AG10803 (cell line): ENCODE measurements at regions not wholly inside any gene's neighbourhood (a gene's known extent, or its start where the extent isn't known, plus 50 kb on each side); places are given as distances from the start of the nearest gene placed in this dataset.

ENCODE experiments used
- DNase-seq: peaks from one replicate; pipeline ENCODE4 v3.0.0; 2010; ENCODE audit warnings: low read depth
- H3K4me3 ChIP-seq: 2 replicates; pipeline ENCODE4 v1.5.1; 2011; ENCODE audit warnings: mild to moderate bottlenecking, low read length, control low read depth
- CTCF ChIP-seq: conservative IDR thresholded peaks from 2 replicates; pipeline ENCODE4 v1.5.1; 2011; ENCODE audit warnings: mild to moderate bottlenecking, low read length, control low read depth, inconsistent platforms

- peak; percentile 98 for DNase-seq
- no peak overlapping the region for H3K4me3 ChIP-seq
- no peak for TF ChIP-seq CTCF
Observed at GRCh38 chr1:214990619-214991018, 91.9 kb upstream of the KCNK2 start.

- TF ChIP-seq CTCF = no peak
- DNase-seq = no peak
Observed at GRCh38 chr1:214991691-214992315, 90.7 kb upstream of the KCNK2 start.

DNA sequence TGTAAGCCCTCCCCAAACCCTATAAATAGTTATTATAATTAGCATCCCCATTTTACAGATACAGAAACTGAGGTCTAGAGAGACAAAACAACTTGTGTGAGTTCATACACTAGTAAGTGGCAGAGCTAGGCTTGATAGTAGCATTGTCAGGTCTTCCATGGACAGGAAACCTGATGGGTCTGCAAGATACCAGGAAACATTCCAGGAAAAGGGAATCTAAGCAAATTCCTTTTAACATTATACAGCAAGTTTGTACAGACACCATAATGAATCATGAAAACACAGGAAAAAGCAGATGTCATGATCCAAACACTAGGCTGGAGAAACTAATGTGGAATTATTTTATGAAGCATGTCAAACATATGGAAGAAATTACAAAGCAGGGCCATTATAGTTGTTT is 89.1 kb upstream of the KCNK2 start:
- TF ChIP-seq CTCF = no peak
- no peak overlapping the region for H3K4me3 ChIP-seq
- peak; percentile 88 for DNase-seq

More at GRCh38 chr1:214991691-214992315, 90.7 kb upstream of the KCNK2 start:
- no peak overlapping the region for H3K4me3 ChIP-seq

DNA sequence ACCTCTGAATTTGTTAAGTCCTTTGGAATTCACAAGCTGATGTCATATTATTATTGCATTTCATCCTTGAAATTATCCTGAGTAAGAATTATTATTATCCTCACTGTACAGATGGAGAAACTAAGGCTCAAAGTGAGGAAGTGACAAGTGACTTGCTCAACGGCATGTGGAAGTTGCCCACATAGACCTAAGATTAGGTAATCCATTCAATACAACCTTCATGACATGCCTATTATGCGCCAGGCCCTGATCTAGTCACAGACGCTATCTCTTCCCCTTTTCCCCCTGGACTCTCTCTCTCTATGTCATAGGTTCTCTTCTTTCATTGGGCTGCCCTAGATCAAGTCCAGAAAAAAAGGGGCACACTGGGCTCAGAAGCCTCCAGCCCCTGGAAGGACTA is 84.9 kb upstream of the KCNK2 start:
- no peak for DNase-seq
- TF ChIP-seq CTCF = no peak
- H3K4me3 ChIP-seq = no peak overlapping the region

DNA sequence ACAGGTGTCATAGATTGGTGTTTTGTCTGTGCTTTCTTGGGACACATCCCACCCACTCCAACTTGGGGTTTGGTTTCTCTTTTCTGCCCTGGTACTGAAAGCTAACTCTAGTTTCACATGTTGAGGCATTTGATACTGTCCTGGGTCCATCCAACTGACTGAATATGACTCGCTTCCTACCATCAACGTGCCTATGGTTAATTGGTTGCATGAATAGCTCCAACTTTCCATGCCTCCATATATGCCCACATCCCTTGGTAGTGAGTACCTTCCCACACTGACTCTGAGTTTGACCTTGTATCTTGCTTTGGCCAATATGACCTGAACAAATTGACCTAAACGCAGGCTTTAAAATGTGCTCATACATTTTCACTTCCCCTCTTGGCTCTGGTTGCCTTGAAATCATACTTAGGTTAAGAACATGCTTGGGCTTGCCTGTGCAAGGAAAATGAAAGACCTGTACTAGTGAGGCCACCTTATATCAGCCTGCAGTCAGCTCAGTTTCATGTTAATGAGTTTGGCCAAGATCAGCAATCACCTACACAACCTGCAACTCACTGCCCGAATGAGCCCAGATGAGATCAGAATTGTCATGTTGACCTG is 81.0 kb upstream of the KCNK2 start:
- no peak for DNase-seq
- no peak overlapping the region for H3K4me3 ChIP-seq
- TF ChIP-seq CTCF = no peak

GRCh38 chr1:215002471-215002870 is 80.1 kb upstream of the KCNK2 start:
- peak; percentile 100 for DNase-seq
- TF ChIP-seq CTCF = no peak
- H3K4me3 ChIP-seq = no peak overlapping the region

- TF ChIP-seq CTCF = no peak
- no peak for DNase-seq
Observed at GRCh38 chr1:215003686-215004085, 78.9 kb upstream of the KCNK2 start.

More at GRCh38 chr1:215003686-215004085, 78.9 kb upstream of the KCNK2 start:
- H3K4me3 ChIP-seq = no peak overlapping the region
